ENCODE measurements at regions not wholly inside any gene's neighbourhood (a gene's known extent, or its start where the extent isn't known, plus 50 kb on each side); places are given as distances from the start of the nearest gene placed in this dataset.
"Not testable (repeated sequence)": the region's sequence is repeated elsewhere in the genome, so short reads cannot be mapped to it uniquely, and the experiment has no call there.

DNA sequence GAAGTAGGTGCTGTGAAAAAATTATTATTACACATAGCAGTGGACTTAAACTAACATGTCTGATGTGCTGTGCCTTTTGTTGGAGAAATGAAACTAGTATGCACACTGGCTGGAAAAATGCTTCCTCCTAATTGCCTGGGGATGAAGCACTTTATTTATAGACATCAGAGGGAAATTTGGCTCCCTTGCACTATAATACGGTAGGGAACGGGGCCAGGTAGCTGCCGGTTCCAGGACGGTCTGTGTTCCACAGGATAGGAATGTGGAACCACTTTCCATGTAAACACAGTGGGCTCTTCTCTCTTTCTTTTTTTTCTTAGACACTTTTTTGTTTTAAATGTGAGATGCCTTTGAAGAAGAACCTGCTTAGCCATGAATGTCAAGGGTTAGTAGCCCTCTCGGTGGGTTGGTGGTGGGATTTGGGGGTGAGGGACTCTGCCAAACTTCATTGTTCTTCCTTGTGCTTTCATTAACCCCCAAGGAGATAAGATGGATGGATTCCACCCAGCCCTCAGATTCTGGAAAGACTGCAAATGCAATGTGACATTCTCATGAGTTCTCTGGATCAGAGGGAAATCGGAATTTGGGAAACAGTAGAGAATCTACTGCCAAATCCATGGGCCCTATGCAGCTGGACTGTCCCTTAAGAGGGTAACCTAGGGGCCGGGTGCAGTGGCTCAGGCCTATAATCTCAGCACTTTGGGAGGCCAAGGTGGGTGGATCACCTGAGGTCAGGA, 58.0 kb upstream of the GSC start:
- Mint-ChIP-seq H3K27ac (ENCODE audit: low read depth, unreplicated experiment) (no peak overlapping the region), H3K9me3 (ENCODE audit: unreplicated experiment) (peaks cover 15% of the 10 kb centered on the region), H3K36me3 (ENCODE audit: insufficient read depth, unreplicated experiment) (no peaks in the 10 kb centered on the region), H3K4me3 (ENCODE audit: unreplicated experiment) (no peak overlapping the region), H3K27me3 (ENCODE audit: insufficient read depth, unreplicated experiment) (peaks cover 6% of the 10 kb centered on the region), H3K4me1 (ENCODE audit: insufficient read depth, unreplicated experiment) (peaks cover 7% of the 10 kb centered on the region)
- no TSS peak for BruUV-seq (replicated peaks)
- TF ChIP-seq, protein P1, sequence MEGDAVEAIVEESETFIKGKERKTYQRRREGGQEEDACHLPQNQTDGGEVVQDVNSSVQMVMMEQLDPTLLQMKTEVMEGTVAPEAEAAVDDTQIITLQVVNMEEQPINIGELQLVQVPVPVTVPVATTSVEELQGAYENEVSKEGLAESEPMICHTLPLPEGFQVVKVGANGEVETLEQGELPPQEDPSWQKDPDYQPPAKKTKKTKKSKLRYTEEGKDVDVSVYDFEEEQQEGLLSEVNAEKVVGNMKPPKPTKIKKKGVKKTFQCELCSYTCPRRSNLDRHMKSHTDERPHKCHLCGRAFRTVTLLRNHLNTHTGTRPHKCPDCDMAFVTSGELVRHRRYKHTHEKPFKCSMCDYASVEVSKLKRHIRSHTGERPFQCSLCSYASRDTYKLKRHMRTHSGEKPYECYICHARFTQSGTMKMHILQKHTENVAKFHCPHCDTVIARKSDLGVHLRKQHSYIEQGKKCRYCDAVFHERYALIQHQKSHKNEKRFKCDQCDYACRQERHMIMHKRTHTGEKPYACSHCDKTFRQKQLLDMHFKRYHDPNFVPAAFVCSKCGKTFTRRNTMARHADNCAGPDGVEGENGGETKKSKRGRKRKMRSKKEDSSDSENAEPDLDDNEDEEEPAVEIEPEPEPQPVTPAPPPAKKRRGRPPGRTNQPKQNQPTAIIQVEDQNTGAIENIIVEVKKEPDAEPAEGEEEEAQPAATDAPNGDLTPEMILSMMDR (IDR thresholded peaks at IDR 0.05; ENCODE audit: unreplicated experiment): no peak
- intact Hi-C loops (cut with micrococcal nuclease): no loop called here
- ChIA-PET CTCF (interaction anchor here (0.5 kb wide), 1 partner anchor 167 kb away, joined by 3 read pairs; no protein-coding TSS in a partner anchor), POLR2A (no interaction called here)
- no peak for DNase-seq (ENCODE audit: unreplicated experiment)

- Mint-ChIP-seq H3K27me3 (ENCODE audit: insufficient read depth, unreplicated experiment) (peaks cover 10% of the 10 kb centered on the region), H3K4me3 (ENCODE audit: unreplicated experiment) (no peak overlapping the region), H3K9me3 (ENCODE audit: unreplicated experiment) (peaks cover 15% of the 10 kb centered on the region), H3K4me1 (ENCODE audit: insufficient read depth, unreplicated experiment) (peaks cover 7% of the 10 kb centered on the region), H3K27ac (ENCODE audit: low read depth, unreplicated experiment) (no peak overlapping the region), H3K36me3 (ENCODE audit: insufficient read depth, unreplicated experiment) (no peaks in the 10 kb centered on the region)
- no peak for DNase-seq (ENCODE audit: unreplicated experiment)
- intact Hi-C loops (cut with micrococcal nuclease): no loop called here
- TF ChIP-seq, protein P1 (IDR thresholded peaks at IDR 0.05; ENCODE audit: unreplicated experiment): no peak
- ChIA-PET POLR2A (no interaction called here), CTCF (no interaction called here)
- no TSS peak for BruUV-seq (replicated peaks)
Measured at GRCh38 chr14:94826774-94827173, 56.9 kb upstream of the GSC start.

DNA sequence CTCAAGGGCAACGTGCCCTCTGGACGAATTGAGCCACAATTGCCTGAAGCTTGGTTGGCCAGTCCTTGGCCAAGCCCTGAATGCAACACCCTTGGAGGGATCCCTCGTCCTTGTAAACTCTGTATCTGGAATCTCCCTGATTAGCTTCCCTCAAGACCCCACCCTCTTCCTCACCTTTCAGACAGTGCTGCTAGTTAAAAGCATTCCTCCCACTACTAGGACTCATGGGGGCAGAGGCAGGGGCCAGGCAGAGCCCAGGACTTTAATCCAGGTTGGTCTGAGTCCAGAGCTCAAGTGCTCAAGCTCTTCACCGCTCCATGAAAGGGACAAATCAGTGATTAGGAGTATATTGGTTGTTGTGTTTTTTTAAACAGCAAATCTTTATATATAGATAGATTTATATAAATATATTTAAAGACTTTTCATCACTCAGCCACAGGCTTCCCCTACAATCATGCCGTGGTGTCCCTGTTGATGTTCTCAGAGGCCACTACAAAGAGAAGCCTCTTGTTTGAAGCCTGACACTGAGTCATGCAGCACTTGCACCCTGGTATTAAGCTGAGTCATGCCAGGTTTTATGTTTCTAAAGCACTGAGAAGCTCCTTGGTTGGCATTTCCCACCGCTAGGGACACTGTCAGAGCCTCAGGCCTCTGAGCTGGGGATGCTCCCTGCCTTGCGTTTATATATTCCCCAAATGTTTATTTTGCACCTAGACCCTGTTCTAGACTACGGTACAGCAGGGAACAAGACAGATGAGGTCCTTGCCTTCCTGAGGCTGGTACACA, 53.8 kb upstream of the GSC start:
- intact Hi-C loops (cut with micrococcal nuclease): no loop called here
- ChIA-PET POLR2A (no interaction called here), CTCF (interaction anchor here (0.5 to 1.0 kb wide), 2 partner anchors 140 to 225 kb away, joined by 3 to 4 read pairs; no protein-coding TSS in a partner anchor)
- H3K4me1 Mint-ChIP-seq (ENCODE audit: insufficient read depth, unreplicated experiment): peaks cover 7% of the 10 kb centered on the region
- H3K9me3 Mint-ChIP-seq (ENCODE audit: unreplicated experiment): peaks cover 15% of the 10 kb centered on the region
- TF ChIP-seq, protein P1 (IDR thresholded peaks at IDR 0.05; ENCODE audit: unreplicated experiment): no peak
- BruUV-seq (replicated peaks): no TSS peak
- peak; percentile 72 for DNase-seq (ENCODE audit: unreplicated experiment)
- H3K36me3 Mint-ChIP-seq (ENCODE audit: insufficient read depth, unreplicated experiment): no peaks in the 10 kb centered on the region
- no peak overlapping the region for H3K27ac Mint-ChIP-seq (ENCODE audit: low read depth, unreplicated experiment)
- H3K4me3 Mint-ChIP-seq (ENCODE audit: unreplicated experiment): no peak overlapping the region
- H3K27me3 Mint-ChIP-seq (ENCODE audit: insufficient read depth, unreplicated experiment): peaks cover 10% of the 10 kb centered on the region

GRCh38 chr14:94821705-94822104, 51.8 kb upstream of the GSC start:
- DNase-seq (ENCODE audit: unreplicated experiment): no peak
- H3K27me3 Mint-ChIP-seq (ENCODE audit: insufficient read depth, unreplicated experiment): peaks cover 10% of the 10 kb centered on the region
- H3K4me3 Mint-ChIP-seq (ENCODE audit: unreplicated experiment): no peak overlapping the region
- no TSS peak for BruUV-seq (replicated peaks)
- H3K4me1 Mint-ChIP-seq (ENCODE audit: insufficient read depth, unreplicated experiment): peaks cover 7% of the 10 kb centered on the region
- TF ChIP-seq, protein P1 (IDR thresholded peaks at IDR 0.05; ENCODE audit: unreplicated experiment): no peak
- no peaks in the 10 kb centered on the region for H3K36me3 Mint-ChIP-seq (ENCODE audit: insufficient read depth, unreplicated experiment)
- peaks cover 15% of the 10 kb centered on the region for H3K9me3 Mint-ChIP-seq (ENCODE audit: unreplicated experiment)
- ChIA-PET CTCF (interaction anchor here (0.6 kb wide), 1 partner anchor 11 kb away, joined by 3 read pairs; no protein-coding TSS in a partner anchor), POLR2A (no interaction called here)
- H3K27ac Mint-ChIP-seq (ENCODE audit: low read depth, unreplicated experiment): no peak overlapping the region
- intact Hi-C loops (cut with micrococcal nuclease): no loop called here

- BruUV-seq (replicated peaks); intact Hi-C loops (cut with micrococcal nuclease); DNase-seq (ENCODE audit: unreplicated experiment): not testable (repeated sequence)
Measured at GRCh38 chr14:94820932-94821331, 51.0 kb upstream of the GSC start.

More at GRCh38 chr14:94820932-94821331, 51.0 kb upstream of the GSC start:
- POLR2A ChIA-PET; H3K36me3 Mint-ChIP-seq (ENCODE audit: insufficient read depth, unreplicated experiment); H3K9me3 Mint-ChIP-seq (ENCODE audit: unreplicated experiment); H3K4me3 Mint-ChIP-seq (ENCODE audit: unreplicated experiment); H3K4me1 Mint-ChIP-seq (ENCODE audit: insufficient read depth, unreplicated experiment); H3K27ac Mint-ChIP-seq (ENCODE audit: low read depth, unreplicated experiment); H3K27me3 Mint-ChIP-seq (ENCODE audit: insufficient read depth, unreplicated experiment): not testable (repeated sequence)
- CTCF ChIA-PET: interaction anchor here (0.6 kb wide), 1 partner anchor 12 kb away, joined by 3 read pairs; no protein-coding TSS in a partner anchor
